H1 (cell line): ENCODE measurements at regions not wholly inside any gene's neighbourhood (a gene's known extent, or its start where the extent isn't known, plus 50 kb on each side); places are given as distances from the start of the nearest gene placed in this dataset. TPM values are rescaled to one million over a fixed set of nuclear protein-coding genes. Genes with fewer than 3 reads are reported as not detected.

Source experiments
- CEBPB ChIP-seq: IDR thresholded peaks from 2 replicates; pipeline ENCODE4 v1.6.1; 2012; ENCODE audit warnings: low read depth, low read length
- GTF2F1 ChIP-seq: IDR thresholded peaks from 2 replicates; pipeline ENCODE4 v1.6.1; 2012; ENCODE audit warnings: low read depth, low read length, improper control_type of control experiment, borderline replicate concordance
- KDM4A ChIP-seq: IDR thresholded peaks from one replicate; pipeline ENCODE4 v1.7.1; 2012; ENCODE audit warnings: low read depth, mild to moderate bottlenecking, moderate library complexity, low read length, inconsistent platforms; ENCODE audit not compliant: severe bottlenecking
- NRF1 ChIP-seq: IDR thresholded peaks from 2 replicates; pipeline ENCODE4 v1.6.1; 2011; ENCODE audit warnings: mild to moderate bottlenecking, low read depth, low read length, improper control_type of control experiment
- SP1 ChIP-seq: IDR thresholded peaks from 2 replicates; pipeline ENCODE4 v1.6.1; 2011; ENCODE audit warnings: low read depth, low read length
- TCF12 ChIP-seq: IDR thresholded peaks from 2 replicates; pipeline ENCODE4 v1.6.1; 2011; ENCODE audit warnings: low read depth, mild to moderate bottlenecking, low read length
- small RNA-seq: library from polyadenylated mRNA; stranded (forward); fragments of <200 nt; extraction: miRNeasy Mini kit (QIAGEN cat#:217004); gene quantifications from one replicate; pipeline ENCODE3, GENCODE V24; 2013; ENCODE audit not compliant: insufficient read depth

DNA sequence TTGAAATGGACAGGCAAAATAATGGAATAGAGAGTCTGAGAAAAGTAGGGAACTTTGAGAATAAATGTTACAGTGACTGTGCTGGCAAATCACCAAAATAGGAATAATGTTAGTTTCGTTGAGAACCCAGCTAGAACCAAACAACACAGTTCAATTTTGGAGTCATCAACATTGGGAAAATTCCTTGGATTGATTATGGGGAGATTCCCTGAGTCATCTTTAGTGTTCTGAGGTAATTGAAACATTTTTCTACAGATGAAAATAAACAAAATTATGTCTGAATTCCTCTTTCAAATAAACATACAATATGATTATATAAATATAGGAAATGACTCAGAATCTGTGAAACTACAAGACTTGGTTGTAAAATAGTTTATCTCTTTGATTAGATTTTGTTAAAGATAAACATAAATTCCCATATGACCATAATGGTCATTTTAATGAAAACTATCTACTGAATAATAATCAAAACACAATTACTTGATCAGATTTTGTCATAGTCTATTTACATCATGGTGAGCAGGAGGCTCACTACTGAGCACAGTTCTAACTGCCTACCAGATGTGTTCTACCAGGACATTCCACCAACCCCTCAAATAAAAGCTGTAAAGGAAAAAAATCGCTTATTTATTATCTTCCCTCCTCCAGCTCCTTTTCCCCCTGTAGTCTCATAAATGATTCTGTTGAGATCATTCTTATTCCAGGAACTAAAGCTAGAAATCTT, 51.4 kb upstream of the GABRA2 start (continued):
- TF ChIP-seq KDM4A = no peak
- TF ChIP-seq CEBPB = no peak
- no peak for TF ChIP-seq SP1
- TF ChIP-seq NRF1 = no peak
- TF ChIP-seq TCF12 = no peak
- TF ChIP-seq GTF2F1 = no peak

Small RNA genes in the stretch of these regions (small RNA-seq; reads per million reads assigned to genes)
- not detected for gene RNU6-412P
